HepG2 (cell line): ENCODE measurements at regions not wholly inside any gene's neighbourhood (a gene's known extent, or its start where the extent isn't known, plus 50 kb on each side); places are given as distances from the start of the nearest gene placed in this dataset.

Source experiments
- AFF4 ChIP-seq: sonication (generic); formaldehyde crosslinking; IDR thresholded peaks from 2 replicates; pipeline ENCODE4 v1.4.0; 2020; ENCODE audit warnings: missing genetic modification reagents
- ASH2L ChIP-seq: fragments of 300-600, 200-600 bp; sonication (generic); IDR thresholded peaks from 2 replicates; pipeline ENCODE4 v1.7.0; 2017; ENCODE audit warnings: low read depth, mild to moderate bottlenecking, moderate library complexity, mixed read lengths, low read length; ENCODE audit not compliant: insufficient read length
- CEBPG ChIP-seq: IDR thresholded peaks from 2 replicates; pipeline ENCODE4 v1.6.1; 2016
- IKZF1 ChIP-seq: fragments of 450-650 bp; IDR thresholded peaks from 2 replicates; pipeline ENCODE4 v1.7.1; 2016
- IRF2 ChIP-seq: IDR thresholded peaks from 2 replicates; pipeline ENCODE4 v1.6.1; 2018; ENCODE audit warnings: missing genetic modification reagents, missing compliant biosample characterization
- NCOR1 ChIP-seq: fragments of 200-600 bp; sonication (generic); IDR thresholded peaks from 2 replicates; pipeline ENCODE4 v1.7.0; 2017; ENCODE audit warnings: antibody characterized with exemption, low read length, borderline replicate concordance
- NR0B2 ChIP-seq: sonication (generic); formaldehyde crosslinking; IDR thresholded peaks from 2 replicates; pipeline ENCODE4 v1.4.0; 2020; ENCODE audit warnings: mild to moderate bottlenecking, missing genetic modification reagents
- POLR2A ChIP-seq, 2 experiments: IDR thresholded peaks; 2 replicates each; pipeline ENCODE4 v1.6.1; 2011; ENCODE audit warnings: low read depth in 2 of 2, low read length in 2 of 2, mild to moderate bottlenecking in 1 of 2, moderate library complexity in 1 of 2; ENCODE audit not compliant: insufficient read depth in 1 of 2
- RBFOX2 ChIP-seq: fragments of 200-400 bp; formaldehyde crosslinking; IDR thresholded peaks from 2 replicates; pipeline ENCODE4 v1.6.1; 2017; ENCODE audit warnings: low read depth, mild to moderate bottlenecking, low read length
- REXO4 ChIP-seq: sonication (generic); formaldehyde crosslinking; IDR thresholded peaks from 2 replicates; pipeline ENCODE4 v1.8.0; 2022; ENCODE audit warnings: missing genetic modification reagents, mild to moderate bottlenecking, borderline replicate concordance
- SPEN ChIP-seq: sonication (generic); formaldehyde crosslinking; IDR thresholded peaks from 2 replicates; pipeline ENCODE4 v1.5.1; 2020; ENCODE audit warnings: low read depth, mild to moderate bottlenecking, missing genetic modification reagents
- TBX2 ChIP-seq: sonication (generic); formaldehyde crosslinking; IDR thresholded peaks from 2 replicates; pipeline ENCODE4 v1.5.0; 2020; ENCODE audit warnings: missing genetic modification reagents, mild to moderate bottlenecking, borderline replicate concordance
- TRAFD1 ChIP-seq: sonication (generic); formaldehyde crosslinking; IDR thresholded peaks from 2 replicates; pipeline ENCODE4 v1.5.1; 2020; ENCODE audit warnings: missing genetic modification reagents, mild to moderate bottlenecking, borderline replicate concordance
- ZFAT ChIP-seq: sonication (generic); formaldehyde crosslinking; conservative IDR thresholded peaks from 2 replicates; pipeline ENCODE4 v1.8.1; 2023; ENCODE audit warnings: missing genetic modification reagents, inconsistent platforms
- ZFY ChIP-seq: sonication (generic); formaldehyde crosslinking; IDR thresholded peaks from 2 replicates; pipeline ENCODE4 v1.4.0; 2020; ENCODE audit warnings: missing genetic modification reagents
- ZNF224 ChIP-seq: sonication (generic); formaldehyde crosslinking; IDR thresholded peaks from 2 replicates; pipeline ENCODE4 v1.5.0; 2020; ENCODE audit warnings: mild to moderate bottlenecking, missing genetic modification reagents
- ZNF431 ChIP-seq: sonication (generic); formaldehyde crosslinking; IDR thresholded peaks from 2 replicates; pipeline ENCODE4 v1.9.0; 2022; ENCODE audit warnings: missing genetic modification reagents, low read depth, mild to moderate bottlenecking, borderline replicate concordance
- ZNF530 ChIP-seq: sonication (generic); formaldehyde crosslinking; IDR thresholded peaks from 2 replicates; pipeline ENCODE4 v1.5.0; 2020; ENCODE audit warnings: low read depth, mild to moderate bottlenecking, missing genetic modification reagents
- ZNF562 ChIP-seq: sonication (generic); formaldehyde crosslinking; IDR thresholded peaks from 2 replicates; pipeline ENCODE4 v1.8.0; 2022; ENCODE audit warnings: missing genetic modification reagents, borderline replicate concordance
- ZNF710 ChIP-seq: sonication (generic); formaldehyde crosslinking; IDR thresholded peaks from 2 replicates; pipeline ENCODE4 v1.5.0; 2020; ENCODE audit warnings: mild to moderate bottlenecking, missing genetic modification reagents, borderline replicate concordance
- ZNF839 ChIP-seq: sonication (generic); formaldehyde crosslinking; IDR thresholded peaks from 2 replicates; pipeline ENCODE4 v1.4.0; 2020; ENCODE audit warnings: missing genetic modification reagents, mild to moderate bottlenecking, borderline replicate concordance
- ZSCAN21 ChIP-seq: sonication (generic); formaldehyde crosslinking; IDR thresholded peaks from 2 replicates; pipeline ENCODE4 v1.8.0; 2022; ENCODE audit warnings: mild to moderate bottlenecking, missing genetic modification reagents, moderate library complexity, borderline replicate concordance
- ZSCAN30 ChIP-seq: sonication (generic); formaldehyde crosslinking; IDR thresholded peaks from 2 replicates; pipeline ENCODE4 v1.5.0; 2020; ENCODE audit warnings: mild to moderate bottlenecking, missing genetic modification reagents

GRCh38 chr17:13410214-13410613, 191.5 kb downstream of the HS3ST3A1 start (continued):
- TF ChIP-seq RBFOX2 (peak; percentile 65), ZSCAN21 (CRISPR knock-in tag) (no peak), CEBPG (CRISPR knock-in tag) (peak; percentile 48; the same call in 1 of the 2 replicates), ZNF224 (CRISPR knock-in tag) (no peak), SPEN (CRISPR knock-in tag) (no peak), TRAFD1 (no peak), NR0B2 (CRISPR knock-in tag) (no peak), ZNF710 (CRISPR knock-in tag) (no peak), ASH2L (no peak), IRF2 (CRISPR knock-in tag) (no peak), ZNF562 (CRISPR knock-in tag) (no peak), IKZF1 (no peak), AFF4 (CRISPR knock-in tag) (no peak), ZSCAN30 (CRISPR knock-in tag) (peak; percentile 55; the same call in 1 of the 2 replicates), POLR2A (IDR thresholded peaks at IDR 0.05; ENCODE audit: insufficient read depth in 1 of 2, low read depth in 2 of 2, low read length in 2 of 2) (no peak), ZFAT (CRISPR knock-in tag) (no peak), ZFY (CRISPR knock-in tag) (no peak), NCOR1 (no peak), REXO4 (no peak), TBX2 (CRISPR knock-in tag) (peak; percentile 16; the same call in 1 of the 2 replicates), ZNF839 (CRISPR knock-in tag) (no peak), ZNF431 (CRISPR knock-in tag) (no peak), ZNF530 (CRISPR knock-in tag) (no peak)
- TF ChIP-seq, all 625 proteins: peak for 5
